ENCODE measurements at regions not wholly inside any gene's neighbourhood (a gene's known extent, or its start where the extent isn't known, plus 50 kb on each side); places are given as distances from the start of the nearest gene placed in this dataset.

DNA sequence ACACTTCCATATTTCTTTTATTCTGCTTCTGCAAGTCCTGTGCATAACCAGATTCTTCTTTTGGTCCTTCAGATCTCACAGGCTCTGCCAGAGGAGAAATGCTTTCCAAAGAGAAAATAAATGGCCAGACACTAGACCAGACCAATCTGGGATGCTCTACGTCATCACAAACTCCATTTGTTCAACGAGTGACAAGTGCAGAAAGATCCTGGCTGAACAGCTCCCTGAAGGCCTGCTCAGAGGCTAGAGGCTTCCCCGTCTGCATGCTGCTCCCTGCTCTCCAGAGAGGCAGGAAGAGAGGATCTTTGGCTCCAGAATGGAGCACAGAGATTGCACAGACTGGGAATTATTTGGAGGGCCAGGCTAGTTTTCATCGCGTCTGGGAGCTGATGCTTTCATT, 232.7 kb downstream of the MAF start:
- DNase-seq = no peak

DNA sequence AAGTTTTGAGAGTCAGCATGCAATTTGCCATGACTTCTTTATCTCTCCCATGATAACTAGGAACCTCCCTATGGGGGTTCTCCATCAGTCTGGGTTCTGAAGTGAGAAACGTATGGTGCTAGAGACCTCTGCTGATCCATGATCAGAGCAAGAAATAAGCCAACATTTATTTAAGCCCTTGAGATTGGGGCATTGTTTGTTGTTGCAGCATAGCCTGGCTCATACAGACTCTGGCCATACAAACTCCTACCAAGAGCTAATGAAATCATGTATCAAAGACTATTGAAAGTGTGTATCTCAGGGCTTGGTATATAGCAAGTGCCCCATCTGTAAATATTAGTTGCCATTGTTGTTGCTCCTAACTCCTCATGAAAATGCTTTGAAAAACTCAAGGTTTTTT, 233.9 kb downstream of the MAF start:
- DNase-seq = no peak

DNA sequence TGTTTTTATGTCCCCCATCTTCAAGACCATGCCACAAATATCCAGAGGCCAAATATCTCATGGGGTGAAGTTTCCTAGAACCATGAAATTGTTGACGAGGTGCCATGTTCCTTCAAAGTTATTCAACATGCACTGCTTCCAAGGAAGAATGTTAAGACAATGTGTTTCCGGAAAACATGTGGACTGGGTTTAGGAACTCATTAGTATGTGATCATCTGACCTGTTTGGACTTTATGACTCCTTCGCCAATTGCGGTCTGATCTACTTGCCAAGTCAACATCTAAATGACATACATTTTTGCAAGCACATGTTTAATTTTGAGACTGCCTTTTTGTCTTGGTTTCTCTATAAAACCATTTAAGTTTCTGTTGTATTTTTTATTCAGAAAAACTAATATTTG, 234.8 kb downstream of the MAF start:
- DNase-seq = no peak

- no peak for DNase-seq
These were observed 237.1 kb downstream of the MAF start for GRCh38 chr16:79363484-79363883.

DNA sequence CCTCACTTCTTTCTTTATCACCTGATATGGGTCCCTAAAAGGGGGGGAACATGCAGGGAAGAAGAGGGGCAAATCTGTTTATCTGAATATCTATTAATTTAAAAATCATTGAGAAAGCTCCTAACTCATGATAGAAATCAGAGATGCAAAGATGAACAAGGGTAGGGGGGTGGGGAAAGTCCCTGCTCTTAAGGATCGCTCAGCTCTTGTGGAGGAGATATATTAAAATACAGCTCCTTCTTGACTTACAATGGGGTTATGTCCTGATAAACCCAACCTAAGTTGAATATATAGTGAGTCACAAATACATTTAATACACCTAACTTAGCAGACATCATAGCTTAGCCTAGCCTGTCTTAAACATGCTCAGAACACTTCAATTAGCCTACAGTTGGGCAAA, 237.5 kb downstream of the MAF start:
- no peak for DNase-seq

DNA sequence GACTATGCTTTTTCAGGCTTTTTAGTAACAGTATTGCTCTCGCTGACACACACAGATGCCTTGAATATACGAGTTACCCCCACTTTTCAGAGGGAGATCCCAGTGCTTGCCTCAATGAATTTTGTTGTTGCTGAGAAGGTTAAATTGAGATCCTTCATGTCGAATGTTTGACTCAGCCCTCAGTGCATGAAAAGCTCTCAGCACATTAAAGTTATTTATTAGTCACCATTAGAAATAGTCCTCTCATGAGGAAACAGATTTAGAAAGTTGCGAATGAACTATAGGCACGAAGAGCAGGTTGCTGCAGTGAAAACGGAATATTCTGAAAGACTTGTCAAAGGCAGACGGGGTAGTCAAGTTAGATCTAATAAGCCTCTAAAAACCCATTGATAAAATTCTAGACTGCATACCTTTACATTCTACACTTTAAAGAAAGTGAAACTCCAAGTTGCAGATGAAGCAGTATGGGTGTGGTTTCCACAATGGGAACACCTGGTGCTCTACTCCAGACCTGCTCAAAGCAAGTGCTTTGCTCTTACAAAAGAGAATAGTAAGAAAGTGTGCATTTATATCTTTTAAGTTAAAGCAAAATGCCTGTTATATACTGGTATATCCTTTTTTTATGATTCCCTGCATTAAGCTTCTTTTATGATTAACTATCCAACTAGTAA, 238.1 kb downstream of the MAF start:
- peak in 1 of 2 donors; percentile 12 for DNase-seq

DNA sequence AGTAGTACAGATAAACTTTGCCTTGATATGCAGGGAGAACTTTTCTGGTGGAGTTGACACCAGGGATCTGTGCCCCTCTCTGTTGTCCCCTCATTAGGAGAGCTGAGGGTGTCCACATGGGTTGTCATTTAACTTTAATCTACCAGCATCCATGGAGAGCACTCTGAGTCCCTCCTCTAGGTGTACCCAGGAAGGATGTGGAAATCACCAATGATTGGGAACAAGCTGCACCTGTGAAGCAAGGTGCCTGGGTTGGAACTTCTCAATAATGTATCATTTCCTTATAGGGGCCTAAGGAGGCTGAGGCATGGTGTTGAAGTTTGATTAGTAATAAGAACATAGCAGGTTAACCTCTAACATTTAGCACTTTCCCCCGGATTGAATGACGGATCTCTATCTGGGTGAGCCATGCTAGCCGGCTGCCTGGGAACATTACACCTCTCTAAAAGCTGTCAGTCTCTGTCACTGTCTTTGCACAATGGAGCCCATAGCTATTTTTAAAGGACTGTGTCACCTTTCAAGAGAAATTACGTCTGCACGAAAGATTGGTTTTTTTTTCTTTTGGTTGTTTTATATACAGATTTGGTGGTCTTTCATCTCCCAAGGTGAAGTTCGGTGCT, 239.3 kb downstream of the MAF start:
- no peak for DNase-seq

DNA sequence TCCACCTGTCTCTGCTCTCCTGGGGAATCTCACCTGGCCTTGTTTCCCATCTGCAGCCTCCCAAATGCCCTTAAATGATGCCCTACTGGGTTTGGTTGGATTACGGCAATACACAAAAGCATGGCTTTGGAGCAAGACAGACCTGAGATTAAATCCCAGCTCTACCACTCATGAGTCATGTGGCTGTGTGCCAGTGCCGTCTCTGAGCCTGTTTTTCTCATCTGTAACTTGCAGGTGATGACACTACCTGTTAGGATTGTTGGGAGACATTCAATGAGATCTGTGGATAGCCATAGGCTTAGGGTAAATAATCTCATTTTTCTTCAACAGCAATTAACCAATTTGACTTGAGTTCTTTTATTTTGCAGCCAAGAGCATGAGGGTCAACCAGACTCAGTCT, 240.3 kb downstream of the MAF start:
- no peak for DNase-seq

- no peak for DNase-seq
These were observed 241.5 kb downstream of the MAF start for GRCh38 chr16:79359082-79359481.

- no peak for DNase-seq
These were observed 242.3 kb downstream of the MAF start for GRCh38 chr16:79358188-79358587.

DNA sequence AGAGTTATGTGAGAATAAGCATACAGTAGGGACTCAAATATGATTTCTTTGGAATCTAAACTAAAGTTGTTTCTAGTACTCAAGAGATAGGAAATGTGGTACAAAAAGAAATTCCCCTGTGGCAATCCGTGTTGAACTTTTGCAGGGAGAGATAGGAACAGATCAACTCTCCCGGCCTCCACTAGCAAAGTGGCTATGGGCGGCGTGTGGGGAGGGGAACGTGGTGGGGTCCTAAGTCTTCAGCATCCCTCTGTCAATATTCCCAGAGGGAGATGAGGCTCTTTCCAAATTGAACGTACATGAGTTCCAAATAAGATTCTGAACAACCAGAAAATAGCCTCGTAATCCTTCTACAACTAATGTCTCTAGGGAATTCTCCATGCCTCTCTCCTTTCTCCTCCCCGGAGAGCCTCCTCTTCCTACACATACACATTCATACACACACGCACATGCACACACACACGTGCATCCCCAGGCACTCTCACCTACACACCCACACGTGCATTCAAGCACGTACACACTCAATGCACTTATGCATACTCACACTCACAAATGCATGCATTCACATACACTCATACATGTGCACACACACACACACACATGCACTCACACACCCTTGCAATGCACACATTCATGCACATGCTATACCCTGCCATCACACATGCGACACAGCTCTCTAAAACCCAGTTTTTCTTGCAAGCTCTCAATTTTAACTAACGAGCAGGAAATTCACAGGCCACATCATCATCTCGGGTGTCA, 244.8 kb downstream of the MAF start:
- no peak for DNase-seq

DNA sequence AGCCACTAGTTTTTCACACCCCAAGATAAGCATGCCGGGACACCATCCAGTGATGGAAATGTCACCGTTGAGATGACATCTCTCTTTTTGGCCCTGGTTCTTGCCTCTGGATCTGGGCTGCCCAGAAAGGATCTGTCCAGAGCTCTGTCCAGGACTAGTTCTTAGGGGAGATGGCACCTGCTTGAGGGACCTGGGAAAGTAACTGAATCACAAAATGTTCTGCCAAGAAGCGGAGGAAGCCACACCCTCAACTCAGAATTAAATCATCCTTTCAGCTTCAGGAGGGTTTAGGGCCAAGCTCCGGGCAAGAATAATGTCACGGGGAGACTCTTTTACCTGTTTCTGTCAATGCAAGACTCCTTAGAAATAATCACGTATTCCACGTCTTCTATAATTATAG, 248.6 kb downstream of the MAF start:
- DNase-seq = no peak

DNA sequence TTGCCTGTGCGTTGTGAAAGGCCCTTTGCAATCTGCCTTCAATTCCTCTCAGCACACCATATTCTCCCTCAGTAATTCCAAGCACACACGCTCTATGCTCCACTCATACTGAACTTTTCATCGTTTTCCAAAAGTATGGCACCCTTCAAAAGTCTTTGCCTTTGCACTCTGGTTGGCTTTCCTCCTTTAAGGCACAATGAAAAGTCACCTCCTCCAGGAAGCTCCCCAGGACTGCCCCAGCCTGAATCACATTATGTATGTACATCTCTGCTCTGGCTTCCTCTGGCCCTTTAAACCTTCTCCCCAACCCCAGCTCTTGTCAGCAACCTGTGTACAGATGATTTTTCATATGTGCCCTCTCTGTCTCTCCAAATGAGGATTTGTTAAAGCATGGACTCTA, 250.7 kb downstream of the MAF start:
- no peak for DNase-seq

DNA sequence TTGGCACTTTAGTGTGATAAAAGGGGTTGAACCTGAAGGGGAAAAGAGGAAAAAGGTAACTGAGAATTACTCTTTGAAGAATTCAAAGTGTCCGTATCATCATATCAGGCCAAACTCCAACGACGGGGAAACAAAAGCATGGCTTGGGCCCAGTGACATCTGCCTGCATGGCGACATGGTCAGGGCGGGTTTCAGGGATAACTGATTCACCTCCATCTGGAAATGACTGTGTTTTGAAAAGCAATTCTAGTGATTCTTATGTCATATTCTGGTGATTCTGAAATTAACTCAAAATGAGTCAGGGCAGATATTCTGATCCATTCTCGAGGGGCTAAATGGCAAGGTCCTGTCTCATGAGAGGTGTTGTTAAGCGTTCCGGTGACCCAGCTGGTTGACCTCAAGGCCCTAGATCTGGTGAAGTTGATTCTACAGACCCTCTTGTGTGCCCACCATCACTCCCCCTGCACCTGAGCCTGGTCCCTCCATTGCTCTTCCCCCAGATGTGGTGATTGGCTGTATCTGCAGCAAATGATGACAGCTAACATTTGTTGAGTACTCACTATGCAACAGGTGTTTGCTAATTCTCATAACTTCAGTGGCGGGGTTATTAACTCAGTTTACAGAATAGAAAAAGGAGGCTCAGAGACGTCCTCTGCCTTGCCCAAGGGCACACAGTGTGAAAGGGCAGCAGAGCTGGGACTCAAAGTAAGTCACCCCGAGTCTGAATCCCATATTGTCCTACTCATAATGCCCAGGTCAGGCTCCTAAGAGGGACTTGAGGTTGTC, 251.8 kb downstream of the MAF start:
- DNase-seq = no peak

DNA sequence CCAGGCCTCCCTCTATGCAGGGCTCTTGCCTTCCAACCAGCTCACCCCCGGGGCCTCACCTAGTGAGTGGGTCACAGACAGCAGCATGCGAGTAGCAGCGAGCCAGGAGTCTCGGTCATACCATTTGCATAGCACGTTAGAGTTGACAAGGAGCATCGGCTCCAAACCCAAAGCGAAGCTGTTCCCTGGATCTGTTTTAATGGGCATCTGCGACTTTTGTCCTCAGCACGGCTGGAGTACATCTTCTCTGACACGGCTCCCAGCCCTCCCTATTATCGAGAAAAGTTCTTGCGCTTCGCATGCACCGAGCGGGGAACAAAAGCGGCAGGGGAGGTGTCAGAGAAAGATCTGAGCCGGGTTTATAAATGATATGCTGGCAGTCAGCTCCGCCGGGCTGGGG, 253.3 kb downstream of the MAF start:
- no peak for DNase-seq

GRCh38 chr16:79339863-79340262, 260.7 kb downstream of the MAF start:
- no peak for DNase-seq

DNA sequence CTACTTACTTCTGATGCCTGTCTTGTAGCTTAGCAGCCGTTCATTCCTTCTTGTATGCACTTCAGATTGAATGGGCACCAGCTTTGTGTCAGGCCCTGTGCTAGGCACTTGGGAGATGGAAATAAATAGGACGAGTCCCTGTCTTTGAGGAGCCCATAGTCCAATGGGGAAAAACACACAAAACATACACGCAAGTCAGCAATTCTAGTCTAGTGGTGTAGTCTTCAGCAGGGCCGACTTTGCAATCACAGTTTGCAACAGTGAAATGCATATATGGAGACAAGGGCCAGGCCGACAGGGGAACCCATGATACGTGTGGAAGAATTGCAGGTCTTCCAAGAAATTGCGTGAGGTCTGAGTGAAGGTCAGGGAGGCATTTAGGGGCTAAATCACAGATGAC, 262.6 kb downstream of the MAF start:
- DNase-seq = no peak

DNA sequence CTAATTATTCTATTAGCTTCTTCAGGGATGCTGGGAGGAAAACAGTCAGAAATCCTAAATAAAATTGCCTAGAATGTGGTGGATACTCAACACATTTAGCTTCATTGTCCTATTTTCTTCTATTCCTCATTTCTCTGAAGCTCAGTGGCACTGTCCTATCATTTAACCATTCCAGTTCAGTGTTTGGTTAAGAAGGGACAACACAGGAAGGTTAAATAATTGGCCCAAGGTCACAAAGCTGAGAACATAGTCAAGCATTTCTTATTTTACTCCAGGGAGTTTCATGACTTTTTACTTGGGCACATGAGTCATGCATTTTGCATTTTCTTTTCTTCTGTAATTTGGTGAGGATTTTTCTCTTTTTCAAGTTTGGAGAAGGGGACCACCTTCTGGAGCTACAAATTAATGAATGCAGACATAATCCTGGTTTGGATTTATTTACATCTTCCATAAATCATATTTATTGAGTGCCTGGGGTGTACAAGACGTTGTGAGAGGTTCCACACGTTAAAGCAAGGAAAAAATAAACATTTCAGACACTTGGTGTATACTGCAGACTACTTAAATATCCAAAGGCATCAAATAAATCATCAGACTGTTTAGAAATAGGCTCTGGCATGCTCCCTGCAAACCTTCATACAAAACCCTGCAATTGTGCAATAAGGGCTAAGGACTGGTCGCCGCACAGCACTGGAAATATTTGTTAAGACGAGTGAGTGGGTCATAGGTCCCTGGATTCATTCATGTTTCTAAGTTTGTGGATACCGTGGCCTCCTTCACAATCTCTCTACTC, 263.9 kb downstream of the MAF start:
- no peak for DNase-seq

DNA sequence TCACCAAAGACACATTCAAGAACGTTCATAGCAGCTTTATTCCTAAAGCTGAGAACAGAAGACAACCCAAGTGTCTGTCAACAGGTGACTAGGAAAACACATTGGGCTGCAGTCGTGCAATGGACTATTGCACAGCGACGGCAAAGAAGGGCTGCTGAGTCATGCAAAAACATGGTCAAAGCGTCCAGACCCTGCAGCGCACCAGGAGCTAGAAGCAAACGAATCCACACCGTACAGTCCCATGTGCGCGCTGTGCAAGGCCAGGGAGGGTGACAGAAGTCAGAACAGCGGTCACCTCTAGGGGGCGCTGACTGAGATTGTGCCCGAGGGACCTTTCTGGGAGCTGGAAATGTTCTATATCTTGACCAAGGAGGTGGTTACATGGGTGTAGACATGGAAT, 266.4 kb downstream of the MAF start:
- peak in 1 of 2 donors; percentile 25 for DNase-seq

GRCh38 chr16:79331066-79331465, 269.5 kb downstream of the MAF start:
- DNase-seq = no peak

DNA sequence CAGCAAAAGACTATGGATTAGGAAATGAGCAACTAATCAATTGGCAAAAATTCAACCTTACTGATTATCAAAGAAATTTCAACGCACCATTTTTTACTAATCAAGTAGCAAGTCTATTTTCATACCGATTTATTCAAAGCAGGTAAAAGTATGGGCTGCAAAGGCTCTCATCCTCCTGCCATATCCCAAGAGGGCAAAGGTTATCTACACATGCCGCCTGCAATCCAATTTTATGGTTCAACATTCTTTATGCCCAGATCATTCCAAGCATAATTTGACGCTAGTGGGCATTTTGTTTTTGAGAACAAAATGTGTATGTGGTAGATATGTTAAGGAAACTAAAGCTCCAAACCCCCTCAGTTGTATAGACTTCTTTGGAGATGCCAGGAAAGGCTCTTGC, 270.6 kb downstream of the MAF start:
- no peak for DNase-seq

DNA sequence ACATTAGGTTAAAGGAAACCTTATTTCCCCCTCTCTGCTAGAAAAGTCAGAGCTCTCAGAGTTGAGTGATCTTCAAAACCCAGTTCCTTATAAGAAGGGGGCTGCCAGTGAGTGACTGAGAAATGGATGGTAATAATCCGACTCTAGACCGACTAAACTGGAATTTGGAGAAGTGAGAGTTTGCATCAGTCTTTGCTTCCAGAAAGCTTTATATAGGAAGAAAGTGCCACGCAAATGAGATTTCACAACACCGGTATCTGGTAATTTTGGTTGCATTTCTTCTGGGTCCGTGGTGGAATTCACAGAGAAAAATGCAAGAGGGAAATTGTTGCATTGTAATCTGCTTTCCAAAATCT, 271.4 kb downstream of the MAF start:
- DNase-seq = no peak

All from CD4-positive, alpha-beta T cell treated with Interleukin-1 beta for 1 hour (primary cell).